ENCODE measurements at regions not wholly inside any gene's neighbourhood (a gene's known extent, or its start where the extent isn't known, plus 50 kb on each side); places are given as distances from the start of the nearest gene placed in this dataset.

DNA sequence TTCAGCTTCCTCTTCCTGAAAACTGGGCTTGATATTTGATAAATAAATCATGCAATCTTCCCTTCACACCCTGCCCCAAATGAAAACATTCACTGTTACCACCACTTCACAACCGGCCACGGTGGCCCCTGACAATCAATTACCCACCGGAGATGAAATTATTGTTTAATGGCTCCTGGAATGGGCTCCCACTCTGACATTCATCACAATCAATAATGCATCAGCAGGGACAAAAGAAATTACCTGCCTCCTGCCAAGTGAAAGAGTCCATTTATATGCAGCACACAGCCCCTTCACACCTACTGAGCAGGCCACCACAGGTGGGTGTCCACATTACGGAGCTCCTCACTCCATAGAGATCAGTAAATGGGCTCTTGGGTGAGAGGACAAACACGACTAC is 193.5 kb upstream of the SNX19 start:
- H3K27ac ChIP-seq, result no peak overlapping the region

DNA sequence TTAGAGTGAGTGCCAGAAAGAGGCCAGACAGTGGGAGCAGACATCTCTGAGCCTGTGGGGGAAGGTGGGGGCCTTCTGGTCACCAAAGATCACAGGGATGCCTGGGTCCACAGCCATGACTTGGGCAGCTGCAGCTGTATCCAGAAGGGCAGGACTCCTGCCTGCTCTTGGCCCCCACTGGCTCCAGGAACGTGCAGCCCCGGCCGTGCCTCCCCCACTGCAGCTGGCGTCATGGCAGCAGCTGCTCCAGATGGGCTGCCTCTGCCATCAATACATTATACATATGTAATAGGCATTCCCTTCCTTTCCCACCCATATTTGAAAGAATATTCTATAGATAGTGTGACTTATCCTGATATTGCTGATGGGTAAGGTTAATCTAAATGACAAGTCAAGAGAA is 195.5 kb upstream of the SNX19 start:
- no peak overlapping the region for H3K27ac ChIP-seq
- DNase-seq (ENCODE audit: low read depth, low spot score), result no peak

More for the DNA sequence above, 193.5 kb upstream of the SNX19 start:
- DNase-seq (ENCODE audit: low read depth, low spot score), result no peak

DNA sequence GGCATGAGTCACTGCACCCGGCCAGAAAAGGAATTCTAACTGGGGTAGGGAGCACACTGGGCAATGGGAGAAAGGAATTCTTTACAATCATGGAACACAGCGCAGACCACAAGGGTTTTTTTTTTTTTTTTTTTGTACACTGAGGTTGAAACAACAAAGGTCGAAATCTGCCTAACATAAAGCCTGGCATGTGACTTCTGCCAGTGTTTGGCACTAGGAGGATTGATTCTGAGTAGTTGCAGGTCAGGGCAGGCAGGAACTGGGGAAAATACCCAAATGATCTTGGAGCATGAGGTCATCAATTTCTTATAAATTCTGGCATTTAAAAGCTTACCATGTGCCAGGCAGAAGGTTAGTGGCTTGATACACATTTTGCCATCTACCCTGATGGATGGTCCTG is 202.0 kb upstream of the SNX19 start:
- no peak overlapping the region for H3K27ac ChIP-seq
- peak; percentile 48 for DNase-seq (ENCODE audit: low read depth, low spot score)

- H3K27ac ChIP-seq, result no peak overlapping the region
- DNase-seq (ENCODE audit: low read depth, low spot score), result no peak
Measured at GRCh38 chr11:131121426-131122333, 205.4 kb upstream of the SNX19 start.

DNA sequence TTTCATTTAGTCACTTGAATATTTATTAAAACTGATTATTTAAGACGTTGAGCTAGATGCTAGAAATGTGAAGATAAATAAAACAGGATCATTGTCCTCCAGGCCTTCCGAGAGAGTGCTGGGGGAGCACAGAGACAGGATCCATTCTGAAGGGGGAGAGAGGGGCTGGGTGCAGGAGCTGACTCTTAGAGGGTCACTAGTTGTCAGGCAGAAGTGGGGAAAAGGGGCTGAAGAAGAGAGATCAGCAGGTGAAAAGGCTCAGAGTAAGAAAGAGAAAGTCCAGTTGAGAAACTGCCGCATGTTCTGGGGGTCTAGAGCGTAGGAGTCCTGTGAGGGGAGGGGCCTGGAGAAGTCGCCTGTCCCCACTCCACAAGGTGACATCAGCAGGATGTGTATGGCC is 206.2 kb upstream of the SNX19 start:
- no peak for DNase-seq (ENCODE audit: low read depth, low spot score)
- no peak overlapping the region for H3K27ac ChIP-seq

- H3K27ac ChIP-seq, result no peak overlapping the region
- DNase-seq (ENCODE audit: low read depth, low spot score), result no peak
Measured at GRCh38 chr11:131129474-131129873, 213.2 kb upstream of the SNX19 start.

DNA sequence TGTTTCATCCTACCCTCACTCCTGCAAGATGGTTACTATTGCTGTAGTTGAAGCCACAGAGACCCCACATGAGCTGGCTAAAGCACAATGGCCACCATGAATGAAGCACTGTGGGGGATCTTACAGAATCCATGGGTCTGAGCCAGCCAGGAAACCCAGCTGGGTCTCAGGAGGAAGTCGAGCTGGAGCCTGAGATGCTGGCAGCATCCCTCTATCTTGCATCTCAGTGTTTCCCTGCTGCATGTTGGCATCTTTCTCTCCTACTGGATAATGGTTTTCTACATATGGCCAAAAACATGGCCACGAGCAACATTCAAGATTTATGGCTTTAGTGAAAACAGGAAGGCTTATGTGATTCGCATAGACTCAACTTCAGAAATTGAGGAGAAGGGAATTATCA is 219.3 kb upstream of the SNX19 start:
- no peak overlapping the region for H3K27ac ChIP-seq
- DNase-seq (ENCODE audit: low read depth, low spot score), result no peak

DNA sequence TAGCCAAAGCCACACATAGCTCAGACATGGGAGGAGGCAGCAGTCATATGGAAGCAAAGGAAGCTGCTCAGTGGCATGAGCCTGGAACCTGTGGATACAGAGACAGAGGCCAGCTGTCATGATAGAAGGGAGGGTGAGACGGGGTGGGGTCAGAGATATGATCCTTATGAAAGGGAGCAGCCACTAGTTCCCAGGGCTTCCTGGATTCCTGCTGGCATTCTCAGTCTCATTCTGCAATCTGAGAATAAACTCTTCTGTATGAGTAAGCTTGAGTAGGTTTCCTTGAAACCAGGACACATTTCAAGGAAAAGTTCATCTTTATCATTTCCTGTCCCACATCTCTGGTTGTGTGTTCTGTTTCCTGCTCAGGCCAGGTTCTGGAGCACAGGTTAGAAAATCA is 220.2 kb upstream of the SNX19 start:
- no peak for DNase-seq (ENCODE audit: low read depth, low spot score)
- H3K27ac ChIP-seq, result peak overlapping the region; percentile 70

DNA sequence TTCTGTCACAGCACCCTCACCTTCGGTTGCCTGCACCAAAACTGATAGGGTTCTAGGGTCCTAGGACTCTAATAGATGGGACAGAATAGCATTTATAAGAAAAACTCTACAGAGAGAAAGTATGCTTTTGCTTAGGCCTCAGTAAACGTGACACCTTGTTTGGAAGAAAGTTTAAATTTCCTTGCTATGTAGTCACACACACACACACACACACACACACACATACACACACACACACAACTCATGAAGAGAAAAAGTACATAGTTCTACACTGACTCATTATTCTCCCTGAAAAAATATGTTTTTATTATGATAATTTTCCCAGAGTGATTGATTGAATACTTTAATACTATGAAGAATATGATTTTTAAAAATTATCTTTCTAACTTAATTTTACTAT is 220.8 kb upstream of the SNX19 start:
- H3K27ac ChIP-seq, result peak overlapping the region; percentile 70
- DNase-seq (ENCODE audit: low read depth, low spot score), result no peak

DNA sequence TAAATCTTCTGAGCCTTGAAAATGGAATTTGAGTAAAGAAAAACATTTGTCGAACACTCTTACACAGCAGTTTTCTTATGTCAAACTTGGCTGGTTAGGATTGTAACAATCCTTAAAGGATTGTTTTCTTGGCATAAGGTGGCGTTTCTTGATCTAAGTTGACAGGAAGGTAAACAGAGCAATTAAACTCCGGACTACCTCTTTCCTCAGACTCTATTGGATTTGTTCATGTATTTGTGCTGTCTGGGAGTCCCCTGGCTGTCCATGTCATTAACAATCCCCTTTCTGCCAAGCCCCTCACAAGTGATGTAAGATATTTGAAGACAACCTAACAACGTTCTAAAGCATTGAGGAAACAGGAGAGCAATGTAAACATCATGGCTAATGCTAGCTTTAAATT is 222.5 kb upstream of the SNX19 start:
- no peak for DNase-seq (ENCODE audit: low read depth, low spot score)
- H3K27ac ChIP-seq, result no peak overlapping the region

DNA sequence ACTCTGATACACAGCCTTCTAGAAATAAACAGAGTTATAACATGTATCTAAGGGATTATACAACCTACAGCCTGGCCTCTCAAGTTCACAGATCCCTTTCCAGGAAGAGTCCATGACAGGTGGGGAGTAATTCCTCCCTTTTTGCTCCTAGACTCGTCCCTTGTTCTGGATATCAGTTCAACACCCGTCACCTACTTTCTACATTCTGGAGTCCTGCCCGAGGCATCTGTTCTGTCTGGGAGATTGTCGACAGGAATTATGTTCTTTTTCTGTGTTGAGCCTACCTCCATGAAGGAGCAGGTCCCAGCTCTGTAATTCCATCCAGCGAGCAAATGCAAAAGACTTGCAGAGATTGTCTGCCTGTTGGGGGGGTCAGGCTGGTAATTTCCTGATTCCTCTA is 224.6 kb upstream of the NTM start:
- DNase-seq (ENCODE audit: low read depth, low spot score), result no peak
- no peak overlapping the region for H3K27ac ChIP-seq

GRCh38 chr11:131146827-131147490 is 223.5 kb upstream of the NTM start:
- H3K27ac ChIP-seq, result no peak overlapping the region
- no peak for DNase-seq (ENCODE audit: low read depth, low spot score)

GRCh38 chr11:131154351-131154750 is 216.1 kb upstream of the NTM start:
- H3K27ac ChIP-seq, result no peak overlapping the region
- DNase-seq (ENCODE audit: low read depth, low spot score), result no peak

- no peak for DNase-seq (ENCODE audit: low read depth, low spot score)
- H3K27ac ChIP-seq, result no peak overlapping the region
Measured at GRCh38 chr11:131157678-131158077, 212.7 kb upstream of the NTM start.

GRCh38 chr11:131160846-131161245 is 209.6 kb upstream of the NTM start:
- no peak for DNase-seq (ENCODE audit: low read depth, low spot score)
- H3K27ac ChIP-seq, result no peak overlapping the region

- DNase-seq (ENCODE audit: low read depth, low spot score), result no peak
- no peak overlapping the region for H3K27ac ChIP-seq
Measured at GRCh38 chr11:131163613-131164012, 206.8 kb upstream of the NTM start.

DNA sequence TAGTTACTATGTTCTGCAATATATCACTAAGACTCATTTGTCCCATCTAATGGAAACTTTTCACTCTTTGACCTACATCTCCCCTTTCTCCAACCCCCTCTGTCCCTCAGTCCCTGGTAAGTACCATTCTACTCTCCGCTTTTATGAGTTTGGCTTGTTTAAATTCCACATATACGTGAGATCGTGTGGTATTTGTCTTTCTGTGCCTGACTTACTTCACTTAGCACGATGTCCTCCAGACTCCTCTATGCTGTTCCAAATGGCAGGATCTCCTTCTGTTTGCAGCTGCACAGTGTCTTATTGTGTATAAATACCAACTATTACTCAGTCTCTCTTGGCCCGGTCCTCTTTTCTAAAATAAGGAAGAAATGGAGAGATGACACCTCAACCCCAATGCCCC is 205.4 kb upstream of the NTM start:
- no peak for DNase-seq (ENCODE audit: low read depth, low spot score)
- no peak overlapping the region for H3K27ac ChIP-seq

DNA sequence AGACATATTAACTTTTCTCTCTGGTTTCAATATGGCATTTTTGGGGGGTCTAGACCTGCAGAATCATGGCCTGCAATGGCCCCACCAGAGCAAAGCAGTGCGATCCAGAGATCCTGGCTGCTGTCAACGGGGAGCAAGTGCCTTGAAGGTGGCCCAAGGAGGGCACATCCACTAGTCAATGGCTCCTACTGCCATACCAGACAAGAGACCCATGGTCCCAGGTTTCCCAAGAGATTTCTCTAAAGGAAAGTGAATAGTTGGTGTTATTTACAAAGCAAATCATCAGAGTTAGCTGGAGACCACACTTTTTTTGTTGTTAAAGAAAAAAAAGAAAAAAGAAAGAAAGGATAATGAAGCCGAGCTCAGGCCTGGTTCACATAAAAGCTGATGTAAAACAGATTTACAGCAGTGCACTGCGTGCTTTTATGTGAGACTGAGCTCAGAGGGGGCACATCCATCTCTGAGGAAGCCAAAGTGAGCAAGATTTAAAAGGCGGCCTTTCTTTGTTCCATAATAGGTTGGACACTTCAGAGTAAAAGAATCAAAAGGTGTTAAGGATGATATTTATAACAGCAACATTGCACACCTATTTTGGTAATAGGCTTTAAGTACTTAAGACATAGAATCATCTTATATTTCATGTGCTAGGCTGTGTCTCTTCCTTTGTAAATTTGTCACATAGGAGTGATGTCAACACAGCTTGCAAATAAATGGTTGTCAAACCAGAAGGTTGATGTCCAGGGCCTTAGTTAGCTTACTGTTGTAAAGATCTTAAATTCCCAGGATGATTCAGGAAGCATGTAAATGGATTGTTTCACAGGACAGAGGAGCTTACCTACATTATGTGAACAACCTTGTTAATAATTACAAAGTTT is 201.3 kb upstream of the NTM start:
- no peak for DNase-seq (ENCODE audit: low read depth, low spot score)
- H3K27ac ChIP-seq, result no peak overlapping the region

DNA sequence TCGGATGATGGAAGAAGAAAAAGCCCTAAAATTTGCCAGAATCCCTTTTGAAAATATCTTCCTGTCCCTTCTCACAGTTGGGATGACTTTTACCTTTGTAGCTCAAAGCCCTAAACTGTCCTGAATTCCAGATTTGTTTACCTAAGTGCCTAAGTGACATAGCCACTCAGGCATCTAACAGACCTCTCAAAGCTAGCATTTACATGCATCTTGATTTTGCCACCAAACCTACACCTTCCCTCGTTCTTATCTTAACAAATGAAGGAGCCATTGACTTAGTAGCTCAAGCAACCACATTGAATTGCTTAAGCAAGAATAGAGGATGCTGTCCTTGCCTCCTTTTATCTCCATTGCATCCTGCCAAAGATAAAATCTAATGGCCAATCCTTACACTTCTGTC is 198.4 kb upstream of the NTM start:
- DNase-seq (ENCODE audit: low read depth, low spot score), result no peak
- H3K27ac ChIP-seq, result no peak overlapping the region

DNA sequence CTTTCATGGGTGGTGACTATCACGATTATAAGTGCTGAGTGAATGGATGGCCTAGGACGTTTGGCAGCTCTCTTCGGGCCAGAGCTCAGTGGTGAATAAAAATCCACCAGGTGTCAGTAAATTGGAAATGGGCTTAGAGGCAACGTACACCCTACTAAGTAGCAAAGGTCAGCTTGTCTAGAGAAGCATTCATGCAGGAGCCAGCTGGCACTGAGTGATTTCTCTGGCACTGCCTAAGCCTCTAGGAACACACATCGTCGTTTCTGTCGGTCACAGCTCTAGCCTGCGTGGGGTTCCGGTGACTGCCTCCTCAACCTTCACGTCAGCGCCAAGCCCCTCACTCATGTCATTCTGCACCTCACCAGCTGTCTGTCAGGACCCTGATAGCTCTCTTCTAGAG is 192.4 kb upstream of the NTM start:
- H3K27ac ChIP-seq, result no peak overlapping the region

DNA sequence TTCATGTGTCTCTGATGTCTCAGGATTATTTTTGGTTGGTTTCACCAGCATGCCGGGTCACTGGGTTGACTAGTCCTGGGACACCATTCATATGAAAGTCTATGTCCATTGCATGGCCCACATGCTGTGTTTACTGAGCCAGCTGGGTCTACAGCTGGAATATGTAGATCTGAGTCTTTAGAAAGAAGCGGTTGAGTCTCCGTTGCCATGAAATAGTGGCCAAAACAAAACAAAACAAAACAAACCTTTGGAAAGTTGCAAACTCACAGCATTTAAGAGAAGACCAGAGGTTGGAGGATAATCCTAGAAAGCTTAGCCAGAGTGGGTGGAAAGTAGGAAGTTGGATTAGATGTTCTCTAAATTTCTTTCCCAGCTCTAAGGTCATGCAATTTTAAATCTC is 191.8 kb upstream of the NTM start:
- no peak for DNase-seq (ENCODE audit: low read depth, low spot score)
- H3K27ac ChIP-seq, result no peak overlapping the region

More for the DNA sequence above, 192.4 kb upstream of the NTM start:
- DNase-seq (ENCODE audit: low read depth, low spot score), result no peak
